ENCODE measurements at regions not wholly inside any gene's neighbourhood (a gene's known extent, or its start where the extent isn't known, plus 50 kb on each side); places are given as distances from the start of the nearest gene placed in this dataset.

DNA sequence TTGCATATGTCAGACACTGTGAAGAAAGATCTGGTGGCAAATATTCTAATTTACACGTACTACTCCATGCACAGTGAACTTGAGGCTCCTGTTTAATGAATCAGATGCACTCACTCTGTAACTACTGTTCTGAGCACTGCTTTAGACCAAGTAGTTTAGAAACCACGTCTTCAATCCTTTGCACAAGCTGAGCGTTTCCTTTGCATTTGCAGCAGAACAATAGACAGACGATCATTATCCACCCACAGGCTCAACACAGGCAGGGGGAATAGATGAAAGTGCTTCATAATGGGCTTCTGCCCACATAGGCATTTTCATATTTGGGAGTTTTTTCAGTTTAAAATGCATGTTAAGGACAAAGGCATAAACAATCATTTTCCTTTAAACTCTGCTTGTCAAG, 423.3 kb upstream of the ADAMTS16 start:
- ChIA-PET CTCF (no interaction called here), POLR2A (no interaction called here)
- H3K36me3 Mint-ChIP-seq (ENCODE audit: low read depth), result no peaks in the 10 kb centered on the region
- ATAC-seq, result no peak
- no peaks in the 10 kb centered on the region for H3K4me1 Mint-ChIP-seq (ENCODE audit: low read depth)
- peaks cover 6% of the 10 kb centered on the region for H3K9me3 Mint-ChIP-seq
- H3K4me3 Mint-ChIP-seq, result no peak overlapping the region
- intact Hi-C loops (cut with micrococcal nuclease), result no loop called here
- H3K27ac Mint-ChIP-seq, result no peak overlapping the region
- H3K27me3 Mint-ChIP-seq, result no peaks in the 10 kb centered on the region
- TF ChIP-seq, protein P1, sequence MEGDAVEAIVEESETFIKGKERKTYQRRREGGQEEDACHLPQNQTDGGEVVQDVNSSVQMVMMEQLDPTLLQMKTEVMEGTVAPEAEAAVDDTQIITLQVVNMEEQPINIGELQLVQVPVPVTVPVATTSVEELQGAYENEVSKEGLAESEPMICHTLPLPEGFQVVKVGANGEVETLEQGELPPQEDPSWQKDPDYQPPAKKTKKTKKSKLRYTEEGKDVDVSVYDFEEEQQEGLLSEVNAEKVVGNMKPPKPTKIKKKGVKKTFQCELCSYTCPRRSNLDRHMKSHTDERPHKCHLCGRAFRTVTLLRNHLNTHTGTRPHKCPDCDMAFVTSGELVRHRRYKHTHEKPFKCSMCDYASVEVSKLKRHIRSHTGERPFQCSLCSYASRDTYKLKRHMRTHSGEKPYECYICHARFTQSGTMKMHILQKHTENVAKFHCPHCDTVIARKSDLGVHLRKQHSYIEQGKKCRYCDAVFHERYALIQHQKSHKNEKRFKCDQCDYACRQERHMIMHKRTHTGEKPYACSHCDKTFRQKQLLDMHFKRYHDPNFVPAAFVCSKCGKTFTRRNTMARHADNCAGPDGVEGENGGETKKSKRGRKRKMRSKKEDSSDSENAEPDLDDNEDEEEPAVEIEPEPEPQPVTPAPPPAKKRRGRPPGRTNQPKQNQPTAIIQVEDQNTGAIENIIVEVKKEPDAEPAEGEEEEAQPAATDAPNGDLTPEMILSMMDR (IDR thresholded peaks at IDR 0.05), result no peak
- DNase-seq, result no peak

DNA sequence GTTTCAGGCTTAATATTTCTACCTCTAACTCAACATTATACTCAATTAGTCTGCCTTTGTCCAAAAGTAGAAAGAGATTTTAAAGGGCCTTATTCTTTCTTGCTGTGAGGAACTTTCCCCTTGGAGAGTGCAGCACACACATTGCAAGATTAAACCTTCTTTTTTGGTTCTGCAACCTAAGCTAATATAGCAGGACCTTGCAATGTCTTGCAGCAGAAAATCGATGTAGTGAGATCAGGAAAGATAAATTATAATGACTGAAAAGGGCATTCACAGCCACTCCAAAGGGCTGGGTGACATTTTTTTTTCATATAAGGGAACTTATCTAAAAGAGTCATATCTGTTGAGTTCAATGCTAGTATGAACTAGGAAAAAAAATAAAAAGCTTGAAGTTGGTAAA, 422.7 kb upstream of the ADAMTS16 start:
- POLR2A ChIA-PET, result no interaction called here
- no peak for ATAC-seq
- no peaks in the 10 kb centered on the region for H3K4me1 Mint-ChIP-seq (ENCODE audit: low read depth)
- no peaks in the 10 kb centered on the region for H3K27me3 Mint-ChIP-seq
- no peaks in the 10 kb centered on the region for H3K36me3 Mint-ChIP-seq (ENCODE audit: low read depth)
- DNase-seq, result no peak
- peaks cover 4% of the 10 kb centered on the region for H3K9me3 Mint-ChIP-seq
- intact Hi-C loops (cut with micrococcal nuclease), result no loop called here
- CTCF ChIA-PET, result no interaction called here
- TF ChIP-seq, protein P1 (IDR thresholded peaks at IDR 0.05), result no peak
- H3K4me3 Mint-ChIP-seq, result no peak overlapping the region
- no peak overlapping the region for H3K27ac Mint-ChIP-seq

DNA sequence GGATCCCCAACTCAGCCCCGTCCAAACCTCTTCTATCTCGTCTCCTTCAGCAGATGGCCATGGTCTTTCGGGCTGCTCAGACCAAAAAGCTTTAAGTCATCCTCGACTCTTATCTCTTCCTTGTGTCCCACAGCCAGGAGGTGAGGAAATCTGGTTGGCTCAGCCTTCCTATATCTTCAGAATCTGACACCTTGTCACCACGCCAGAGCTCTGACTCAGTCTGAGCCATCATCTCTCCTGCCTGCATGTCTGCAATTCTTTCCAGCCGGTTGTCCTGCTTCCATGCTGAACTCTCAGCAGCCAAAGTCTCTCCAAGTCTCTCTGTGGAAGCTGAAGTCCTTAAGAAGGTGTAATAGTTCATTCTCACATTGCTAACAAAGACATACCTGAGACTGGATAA, 419.3 kb upstream of the ADAMTS16 start:
- Mint-ChIP-seq H3K9me3 (peaks cover 8% of the 10 kb centered on the region), H3K36me3 (ENCODE audit: low read depth) (no peaks in the 10 kb centered on the region), H3K4me1 (ENCODE audit: low read depth) (no peaks in the 10 kb centered on the region), H3K27ac (no peak overlapping the region), H3K4me3 (no peak overlapping the region), H3K27me3 (no peaks in the 10 kb centered on the region)
- intact Hi-C loops (cut with micrococcal nuclease), result no loop called here
- DNase-seq (no peak), ATAC-seq (no peak)
- ChIA-PET POLR2A (no interaction called here), CTCF (no interaction called here)
- TF ChIP-seq, protein P1 (IDR thresholded peaks at IDR 0.05), result no peak

DNA sequence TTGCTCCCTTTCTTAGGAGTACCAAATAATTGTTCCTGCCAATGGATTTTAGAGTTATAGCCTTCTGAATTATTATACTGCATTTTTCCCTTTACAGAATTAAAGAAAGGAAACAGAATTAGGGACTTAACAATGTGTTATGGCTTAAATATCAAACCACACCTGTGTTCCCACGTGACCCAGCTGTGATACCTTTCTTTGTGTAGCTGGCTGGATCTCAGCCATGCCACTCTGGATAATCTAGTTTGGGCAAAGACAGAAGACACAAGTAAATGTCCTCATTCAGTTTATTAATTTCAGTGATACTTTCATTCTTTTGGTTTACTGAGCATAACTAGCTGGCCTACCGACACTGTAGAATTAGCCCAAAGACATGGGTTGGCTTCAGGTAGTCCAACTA, 417.2 kb upstream of the ADAMTS16 start:
- Mint-ChIP-seq H3K36me3 (ENCODE audit: low read depth) (no peaks in the 10 kb centered on the region), H3K4me3 (no peak overlapping the region), H3K4me1 (ENCODE audit: low read depth) (no peaks in the 10 kb centered on the region), H3K9me3 (peaks cover 6% of the 10 kb centered on the region), H3K27ac (no peak overlapping the region), H3K27me3 (no peaks in the 10 kb centered on the region)
- TF ChIP-seq, protein P1 (IDR thresholded peaks at IDR 0.05), result no peak
- ChIA-PET CTCF (no interaction called here), POLR2A (no interaction called here)
- no peak for DNase-seq
- intact Hi-C loops (cut with micrococcal nuclease), result no loop called here
- no peak for ATAC-seq

DNA sequence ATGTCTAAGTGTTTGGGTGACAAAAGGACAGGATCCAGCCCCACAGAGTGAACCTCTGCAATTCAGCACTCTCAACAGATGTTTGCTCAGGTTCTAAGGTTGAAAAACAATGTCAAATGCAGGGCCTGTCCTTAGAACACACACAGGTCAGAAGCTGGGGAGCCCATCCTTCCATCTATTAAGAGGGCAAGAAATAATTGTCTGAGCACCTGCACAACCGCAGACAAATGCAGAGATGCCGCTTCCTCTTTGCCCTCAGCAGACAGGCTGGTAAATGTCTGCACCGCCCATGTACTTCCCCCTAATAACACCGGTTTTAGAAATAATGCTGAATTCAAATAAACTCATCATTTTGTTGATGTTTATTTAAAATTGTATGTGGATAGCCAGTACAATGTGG, 414.5 kb upstream of the ADAMTS16 start:
- no peak for DNase-seq
- intact Hi-C loops (cut with micrococcal nuclease), result no loop called here
- H3K4me3 Mint-ChIP-seq, result no peak overlapping the region
- CTCF ChIA-PET, result no interaction called here
- no peaks in the 10 kb centered on the region for H3K27me3 Mint-ChIP-seq
- peaks cover 4% of the 10 kb centered on the region for H3K9me3 Mint-ChIP-seq
- TF ChIP-seq, protein P1 (IDR thresholded peaks at IDR 0.05), result no peak
- ATAC-seq, result no peak
- POLR2A ChIA-PET, result no interaction called here
- H3K36me3 Mint-ChIP-seq (ENCODE audit: low read depth), result no peaks in the 10 kb centered on the region
- H3K4me1 Mint-ChIP-seq (ENCODE audit: low read depth), result no peaks in the 10 kb centered on the region
- no peak overlapping the region for H3K27ac Mint-ChIP-seq
